Tibial nerve (tissue), 3 donors: ENCODE measurements at regions not wholly inside any gene's neighbourhood (a gene's known extent, or its start where the extent isn't known, plus 50 kb on each side); places are given as distances from the start of the nearest gene placed in this dataset.

Experiments used
- CTCF ChIP-seq, 5 experiments: fragments of 200-600 bp in 3 of 5; fragments of 450-650 bp in 2 of 5; sonication (generic) in 3 of 5; IDR thresholded peaks; one replicate each; pipeline ENCODE4 v1.5.1; 2016 to 2019; ENCODE audit warnings: antibody characterized with exemption in 5 of 5, mild to moderate bottlenecking in 3 of 5, moderate library complexity in 2 of 5
- POLR2A ChIP-seq, 2 donors: fragments of 450-650 bp; IDR thresholded peaks; one replicate each; pipeline ENCODE4 v1.6.1; 2017; ENCODE audit warnings: antibody characterized with exemption in 2 of 2, mild to moderate bottlenecking in 2 of 2, moderate library complexity in 2 of 2

- TF ChIP-seq CTCF (IDR thresholded peaks at IDR 0.05) (no peak), POLR2A (IDR thresholded peaks at IDR 0.05) (no peak)
Measured at GRCh38 chr3:189513281-189514117, 117.7 kb upstream of the TP63 start.
